GM21723 (cell line): ENCODE measurements at regions not wholly inside any gene's neighbourhood (a gene's known extent, or its start where the extent isn't known, plus 50 kb on each side); places are given as distances from the start of the nearest gene placed in this dataset.
"Not testable (repeated sequence)": the region's sequence is repeated elsewhere in the genome, so short reads cannot be mapped to it uniquely, and the experiment has no call there.

Experiments used
- ATAC-seq: cut with Tn5 transposase; IDR thresholded peaks from one replicate; pipeline ENCODE4 v1.9.1; 2021; ENCODE audit warnings: mild to moderate bottlenecking, moderate library complexity; ENCODE audit not compliant: unreplicated experiment

DNA sequence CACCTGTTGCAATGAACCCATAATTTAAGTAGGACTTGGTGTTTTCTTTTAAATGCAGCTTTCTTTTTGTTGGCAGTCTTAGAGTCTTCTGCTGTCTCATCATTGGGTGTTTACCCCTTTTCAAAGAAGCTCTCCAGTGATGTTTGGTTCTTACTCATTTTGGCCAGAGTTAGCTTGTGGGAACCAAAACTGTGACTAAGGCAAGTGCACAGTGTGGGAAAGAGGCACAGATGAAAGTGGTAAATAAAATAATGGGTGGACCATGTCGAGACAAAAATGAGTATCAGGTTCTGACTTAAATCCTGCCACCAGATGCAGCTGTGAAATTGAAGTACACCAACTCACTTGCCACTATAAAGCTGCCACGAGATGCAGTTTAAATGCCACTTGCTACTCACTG, 615.4 kb upstream of the MIS18BP1 start:
- ATAC-seq = peak; percentile 71

DNA sequence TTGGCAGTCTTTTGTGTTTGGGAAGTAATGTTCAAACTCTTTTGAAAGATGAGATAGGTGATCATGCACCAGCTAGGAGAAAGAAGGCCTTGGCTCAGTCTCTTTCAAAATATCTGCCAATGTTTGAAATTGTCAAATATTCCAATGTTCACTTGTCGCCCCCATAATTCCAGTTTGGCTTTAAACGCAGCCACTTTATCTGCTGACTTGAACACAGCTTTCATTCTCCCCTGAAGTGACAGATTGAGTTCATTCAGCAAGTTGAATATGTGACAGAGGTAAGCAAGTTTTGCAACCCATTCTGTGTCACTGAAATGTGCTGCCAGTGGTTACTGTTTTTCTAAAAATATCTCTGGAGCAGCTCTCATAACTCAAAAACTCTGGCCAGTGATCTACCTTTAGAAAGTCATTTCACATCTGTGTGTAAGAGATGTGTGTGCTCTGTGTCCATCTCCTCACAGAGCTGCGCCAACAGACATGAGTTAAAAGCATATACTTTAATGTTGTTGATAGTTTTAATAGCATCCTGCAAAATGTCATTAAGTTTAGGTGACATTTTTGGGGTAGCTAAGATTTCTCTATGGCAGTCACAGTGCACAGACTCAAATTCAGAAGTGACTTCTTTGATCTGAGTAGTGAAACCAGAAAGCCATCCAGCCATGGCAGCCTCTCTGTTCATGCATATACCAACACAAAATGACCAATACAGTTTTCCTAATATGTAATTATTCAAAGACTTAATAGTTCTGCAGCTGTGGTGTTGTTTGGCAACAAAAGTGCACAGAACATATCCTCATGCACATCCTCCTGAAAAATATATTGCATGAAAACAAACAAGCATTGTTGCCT, 614.3 kb upstream of the MIS18BP1 start:
- ATAC-seq = peak; percentile 67

DNA sequence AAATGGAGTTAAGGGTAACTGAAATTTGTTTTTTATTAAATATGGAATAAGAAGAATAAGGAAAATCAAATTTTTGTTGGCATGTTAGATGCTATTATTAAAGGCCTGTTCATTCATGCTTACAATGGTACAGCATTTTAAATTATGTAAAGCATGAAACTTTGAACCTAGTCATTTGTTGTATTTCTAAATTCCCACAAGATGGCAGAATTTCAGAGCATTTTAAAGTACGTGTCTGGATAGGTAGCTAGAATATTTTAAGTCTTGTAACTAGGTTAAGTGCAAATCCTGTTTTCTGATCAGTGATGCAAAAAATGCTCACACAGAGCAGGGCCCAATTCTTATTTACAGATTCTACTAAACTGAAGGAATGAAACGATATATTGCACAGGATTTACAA, 585.6 kb upstream of the MIS18BP1 start:
- no peak for ATAC-seq

DNA sequence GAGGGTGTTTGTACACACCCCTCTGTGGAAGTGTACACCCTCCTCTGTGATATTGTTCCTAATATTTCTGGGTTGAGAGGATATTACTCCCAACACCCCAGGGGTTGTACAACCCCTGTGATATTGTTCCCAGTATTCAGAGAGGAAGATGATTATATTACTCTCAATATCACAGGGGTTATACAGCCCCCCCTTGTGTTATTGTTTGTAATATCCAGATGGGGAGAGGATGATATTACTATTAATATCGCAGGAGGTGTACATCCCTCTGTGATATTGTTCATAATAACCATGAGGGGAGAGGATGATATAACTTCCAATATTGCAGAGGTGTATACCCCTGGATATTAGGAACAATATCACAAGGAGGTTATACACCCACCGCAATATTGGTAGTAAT, 566.1 kb upstream of the MIS18BP1 start:
- no peak for ATAC-seq

DNA sequence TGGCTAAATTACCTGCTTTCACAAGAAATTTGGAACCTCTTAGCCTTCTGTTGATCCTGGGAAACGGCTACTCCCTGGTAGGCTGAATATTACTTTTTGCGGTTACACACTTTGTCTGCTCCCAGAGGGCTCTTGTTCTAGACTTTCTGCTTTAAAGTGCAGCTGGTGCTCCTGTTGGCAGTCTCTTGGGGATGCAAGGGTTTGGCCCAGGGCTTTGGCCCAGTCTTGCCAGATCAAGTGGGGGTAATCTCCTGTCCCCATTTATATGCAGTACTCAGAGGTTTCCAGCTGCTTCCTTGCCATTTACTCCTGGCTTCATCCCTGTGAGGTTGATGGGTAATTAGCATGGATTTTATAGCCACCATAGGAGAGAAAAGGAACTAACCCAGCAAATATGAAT, 558.2 kb upstream of the MIS18BP1 start:
- no peak for ATAC-seq

DNA sequence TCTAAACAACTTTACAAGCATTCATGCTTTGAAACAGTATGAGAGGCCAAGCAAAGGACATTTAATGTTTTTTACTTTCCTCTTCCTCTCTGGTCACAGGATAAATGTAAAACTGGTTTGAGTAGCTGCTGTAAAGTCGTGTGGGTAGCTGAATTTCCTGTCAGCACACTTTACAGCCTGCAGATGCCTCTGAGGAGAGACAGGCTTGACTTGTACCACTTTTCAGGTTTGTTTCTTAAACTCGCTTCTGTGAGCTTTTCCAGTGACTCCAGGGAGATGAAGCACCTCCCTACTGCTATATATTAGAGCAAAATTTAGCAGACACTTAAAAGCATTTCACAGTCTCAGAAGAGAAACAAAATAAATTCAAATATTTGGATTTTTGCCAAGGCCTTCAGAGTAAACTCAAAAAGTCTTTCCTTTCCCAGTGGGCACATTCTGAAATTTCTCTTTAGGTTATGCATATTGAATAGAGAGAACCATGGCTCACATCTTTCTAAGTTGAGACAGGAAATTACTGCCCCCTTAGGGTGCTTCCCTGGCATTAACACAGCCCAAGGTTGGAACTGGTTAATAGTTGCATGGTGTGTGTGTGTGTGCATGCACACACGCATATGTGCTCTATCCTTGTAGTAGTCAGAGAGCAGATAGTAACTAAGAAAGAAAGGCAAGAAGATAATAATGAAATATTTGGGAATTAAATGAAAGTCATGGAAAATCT, 557.3 kb upstream of the MIS18BP1 start:
- ATAC-seq = no peak

DNA sequence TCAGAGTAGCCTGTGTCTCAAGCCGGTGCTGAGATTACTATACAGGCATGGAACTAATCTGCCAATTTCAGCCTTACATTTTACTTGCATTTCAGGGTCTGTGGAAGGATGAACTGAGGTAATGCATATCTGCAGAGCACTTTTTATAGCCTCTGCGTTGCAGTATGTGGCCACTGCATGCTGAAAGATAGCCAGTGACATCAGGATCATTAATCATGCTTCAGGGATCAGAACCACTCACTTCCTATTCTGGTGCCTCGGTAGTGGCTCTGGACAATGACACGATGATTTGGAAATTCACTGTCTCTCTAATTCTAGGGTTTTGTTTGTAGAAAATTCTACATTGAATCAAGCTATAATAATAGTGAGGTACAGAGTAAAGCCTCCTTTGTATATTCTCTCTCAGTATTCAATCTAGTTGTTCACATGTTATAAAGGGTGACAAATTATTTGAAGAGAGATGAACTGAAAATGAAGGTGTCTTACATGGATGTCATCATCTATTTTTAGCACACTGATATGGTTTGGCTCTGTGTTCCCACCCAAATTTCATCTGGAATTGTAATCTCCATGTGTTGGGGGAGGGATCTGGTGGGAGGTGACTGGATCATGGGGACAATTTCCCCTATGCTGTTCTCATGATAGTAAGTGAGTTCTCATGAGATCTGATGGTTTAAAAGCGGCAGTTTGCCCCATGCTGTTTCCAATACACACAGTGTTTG, 554.3 kb upstream of the MIS18BP1 start:
- ATAC-seq = no peak

DNA sequence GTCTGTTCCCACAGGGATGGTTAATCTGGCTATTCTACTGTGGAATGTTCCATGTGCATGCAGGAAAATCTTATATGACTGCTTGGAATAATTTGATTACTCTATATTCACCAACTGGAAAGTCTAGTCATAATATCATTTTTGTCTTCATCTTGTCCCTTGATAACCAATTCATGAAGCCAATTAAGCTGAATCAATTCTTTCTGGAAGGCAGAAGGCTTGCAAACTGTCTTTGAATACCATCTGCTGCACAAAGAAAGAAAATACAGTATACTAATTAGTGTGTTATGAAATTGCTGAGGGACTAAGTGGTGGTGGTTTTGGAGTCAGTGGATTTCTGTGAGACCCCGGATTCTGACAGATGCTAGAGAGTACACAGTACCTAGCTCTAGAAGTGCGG, 546.5 kb upstream of the MIS18BP1 start:
- no peak for ATAC-seq

DNA sequence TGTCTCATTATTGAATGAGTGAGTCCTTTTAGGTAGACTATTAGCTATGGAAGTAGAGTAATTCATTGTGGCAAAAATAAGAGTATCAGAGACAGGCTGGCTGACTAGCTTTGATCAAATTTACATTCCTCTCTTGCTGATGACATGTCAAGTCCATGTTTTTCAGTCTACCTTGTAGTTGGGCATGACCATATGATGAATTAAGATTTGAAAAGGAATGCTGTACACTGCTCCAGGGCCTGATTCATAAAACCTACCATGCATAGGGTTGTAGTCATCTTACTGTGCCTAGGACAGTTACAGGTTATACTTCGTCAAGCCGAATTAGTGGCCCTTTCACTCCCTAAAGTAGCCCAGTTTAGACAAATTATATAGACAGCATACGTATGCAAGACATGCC, 545.7 kb upstream of the MIS18BP1 start:
- no peak for ATAC-seq

DNA sequence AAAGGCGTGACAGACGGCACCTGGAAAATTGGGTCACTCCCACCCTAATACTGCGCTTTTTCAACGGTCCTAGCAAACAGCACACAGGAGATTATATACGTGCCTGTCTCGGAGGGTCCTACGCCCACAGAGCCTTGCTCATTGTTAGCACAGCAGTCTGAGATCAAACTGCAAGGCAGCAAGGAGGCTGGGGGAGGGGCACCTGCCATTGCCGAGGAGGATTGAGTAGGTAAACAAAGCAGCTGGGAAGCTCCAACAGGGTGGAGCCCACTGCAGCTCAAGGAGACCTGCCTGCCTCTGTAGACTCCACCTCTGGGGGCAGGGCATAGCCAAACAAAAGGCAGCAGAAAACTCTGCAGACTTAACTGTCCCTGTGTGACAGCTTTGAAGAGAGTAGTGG, 543.0 kb upstream of the MIS18BP1 start:
- ATAC-seq = not testable (repeated sequence)

DNA sequence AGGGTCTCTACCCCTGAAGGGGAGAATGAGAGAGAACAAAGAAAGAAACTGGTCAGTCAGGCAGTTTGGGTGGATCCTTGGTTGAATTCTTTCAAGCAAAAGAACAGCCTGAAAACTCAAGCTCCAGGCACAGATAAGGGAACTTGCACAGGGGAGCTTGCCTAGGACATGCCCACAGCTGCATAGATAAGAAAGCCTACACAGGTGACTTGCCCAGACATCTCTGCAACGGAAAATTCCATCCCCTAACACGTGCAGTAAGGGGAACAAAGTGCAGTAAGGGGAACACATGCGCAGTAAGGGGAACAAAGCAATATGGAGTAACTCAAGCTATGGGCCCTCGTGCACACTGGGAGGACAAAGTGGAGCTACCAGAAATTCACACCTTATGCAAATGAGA, 540.1 kb upstream of the MIS18BP1 start:
- ATAC-seq = no peak

DNA sequence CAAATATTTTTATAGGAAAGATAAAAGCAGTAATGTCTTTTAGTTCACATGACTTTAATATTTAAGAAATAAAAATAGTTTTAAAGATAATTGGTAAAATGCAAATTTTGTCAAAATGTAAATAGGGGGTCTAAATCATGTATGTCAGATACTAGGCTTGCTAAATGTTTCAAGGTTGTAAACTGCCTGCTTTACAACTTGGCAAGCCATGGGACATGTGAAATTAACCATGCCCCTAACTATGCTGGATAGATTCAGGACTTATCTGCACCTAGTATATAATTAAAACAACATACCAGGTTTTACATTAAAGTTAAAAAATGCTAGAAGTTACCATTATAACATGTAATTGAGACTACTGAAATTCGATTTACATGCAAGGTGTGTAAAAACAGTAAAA, 537.3 kb upstream of the MIS18BP1 start:
- ATAC-seq = no peak

DNA sequence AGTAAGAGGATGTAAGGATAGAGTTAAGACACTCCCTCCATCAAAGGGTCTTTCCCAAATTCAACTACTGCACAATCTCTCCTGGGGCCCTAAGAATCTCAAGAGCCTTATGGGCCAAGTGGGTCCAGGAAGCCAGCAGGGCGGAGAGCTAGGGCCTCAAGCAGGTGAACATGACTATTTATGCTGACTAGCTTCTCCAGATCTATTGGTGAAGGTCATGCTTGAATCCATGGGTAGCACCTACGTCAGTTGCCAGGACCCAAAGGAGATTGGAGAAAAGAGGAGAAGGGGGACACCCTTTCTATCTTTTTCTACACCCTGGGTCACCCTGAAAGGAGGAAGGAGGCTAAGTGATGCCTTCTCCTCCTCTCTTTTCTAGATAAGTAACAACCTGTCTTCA, 534.2 kb upstream of the MIS18BP1 start:
- no peak for ATAC-seq

DNA sequence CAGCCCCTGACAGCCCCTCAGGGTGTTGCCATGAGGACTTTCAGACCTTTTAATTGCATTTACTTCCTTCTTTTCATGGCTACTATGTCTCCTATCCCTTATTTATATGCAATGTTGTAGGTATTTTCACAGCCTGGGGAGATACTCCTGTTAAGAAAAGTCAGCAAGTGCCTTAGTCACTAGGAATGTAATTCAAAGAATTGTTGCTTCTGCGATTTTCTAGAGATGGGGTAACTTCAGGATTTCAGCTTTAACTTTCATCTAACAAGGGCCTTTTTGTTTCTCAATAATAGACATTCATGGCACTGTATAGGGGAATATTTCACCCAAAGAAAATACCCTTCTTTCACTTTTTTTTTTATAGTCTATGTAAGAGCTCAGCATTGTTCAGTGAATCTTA, 533.3 kb upstream of the MIS18BP1 start:
- ATAC-seq = no peak

DNA sequence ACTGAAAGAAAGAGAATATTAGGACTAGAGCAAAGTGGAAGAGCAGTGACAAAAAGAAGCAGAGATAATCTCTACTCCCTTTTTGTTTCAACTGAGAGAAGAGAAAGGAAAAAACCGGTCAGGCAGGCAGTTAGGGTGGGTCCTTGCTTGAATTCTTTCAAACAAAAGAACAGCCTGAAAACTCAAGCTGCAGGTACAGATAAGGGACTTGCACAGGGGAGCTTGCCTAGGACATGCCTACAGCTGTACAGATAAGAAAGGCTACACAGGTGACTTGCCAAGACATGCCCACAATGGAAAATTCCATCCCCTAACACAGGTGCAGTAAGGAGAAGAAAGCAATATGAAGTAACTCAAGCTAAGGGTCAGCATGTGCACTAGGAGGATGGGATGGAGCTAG, 532.2 kb upstream of the MIS18BP1 start:
- ATAC-seq = no peak

DNA sequence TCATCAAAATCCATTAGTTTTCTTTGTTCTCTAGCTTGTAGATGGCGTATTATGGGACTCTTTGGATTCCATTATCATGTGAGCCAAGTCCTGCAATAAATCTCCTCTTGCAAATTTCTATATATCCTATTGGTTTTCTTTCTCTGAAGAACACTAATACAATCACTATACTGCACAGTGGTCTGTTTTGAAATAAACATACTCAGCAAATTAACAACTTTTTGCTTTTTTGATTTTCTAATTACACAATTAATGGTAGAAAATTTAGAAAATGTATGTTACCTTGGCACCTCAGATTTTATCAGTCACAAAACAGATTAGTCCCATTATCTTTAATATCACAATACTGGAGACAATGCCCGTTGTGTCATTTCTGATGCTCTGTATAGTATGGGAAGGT, 513.2 kb upstream of the MIS18BP1 start:
- ATAC-seq = no peak

DNA sequence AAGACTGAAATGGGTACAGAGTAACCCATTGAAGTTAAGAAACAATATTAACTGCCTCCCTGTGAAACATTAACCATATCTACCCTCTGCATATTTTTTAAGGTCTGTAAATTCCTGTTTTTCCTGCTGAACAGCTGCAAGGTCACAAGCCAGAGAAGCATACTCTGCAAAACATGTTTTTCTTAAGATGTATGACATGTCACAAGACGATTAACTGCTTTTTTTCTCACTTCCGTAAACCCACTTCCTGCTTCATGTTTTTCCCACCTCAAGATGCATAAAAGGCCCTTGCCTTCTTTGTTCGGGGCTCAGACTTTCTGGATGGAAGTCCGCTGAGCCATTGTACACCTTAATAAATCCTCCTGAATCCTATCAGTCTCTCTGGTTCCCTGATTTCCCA, 504.7 kb upstream of the MIS18BP1 start:
- no peak for ATAC-seq

DNA sequence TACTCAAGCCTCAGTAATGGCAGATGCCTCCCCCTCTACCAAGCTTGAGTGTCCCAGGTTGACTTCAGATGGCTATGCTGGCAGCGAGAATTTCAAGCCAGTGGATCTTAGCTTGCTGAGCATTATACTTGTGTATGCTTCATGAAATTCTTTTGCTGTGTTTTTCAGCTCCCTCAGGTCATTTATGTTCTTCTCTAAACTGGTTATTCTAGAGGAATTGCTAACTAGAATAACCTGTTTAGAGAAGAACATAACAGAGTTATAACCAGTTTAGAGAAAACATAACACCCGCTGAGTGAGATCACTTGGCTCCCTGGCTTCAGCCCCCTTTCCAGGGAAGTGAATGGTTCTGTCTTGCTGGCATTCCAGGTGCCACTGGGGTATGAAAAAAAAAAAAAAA, 503.4 kb upstream of the MIS18BP1 start:
- ATAC-seq = not testable (repeated sequence)

DNA sequence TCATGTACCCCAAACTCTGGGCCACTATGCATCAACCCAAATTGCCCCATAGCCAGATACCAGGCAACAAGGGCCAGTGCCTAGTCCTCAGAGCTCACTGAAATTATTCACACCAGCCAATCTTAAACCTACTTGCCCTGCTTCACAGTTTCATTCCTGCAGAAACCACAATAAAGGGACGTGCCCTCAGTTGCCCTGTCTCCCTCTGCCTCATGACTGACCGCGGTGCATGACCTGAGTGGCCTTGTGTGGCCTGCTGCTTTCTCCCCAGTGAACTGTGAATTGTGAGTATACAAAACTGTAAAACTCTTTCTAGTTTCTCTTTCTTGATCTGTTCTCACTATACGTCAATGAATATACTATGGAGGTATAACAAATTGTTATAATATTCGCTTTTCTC, 490.9 kb upstream of the MIS18BP1 start:
- no peak for ATAC-seq

DNA sequence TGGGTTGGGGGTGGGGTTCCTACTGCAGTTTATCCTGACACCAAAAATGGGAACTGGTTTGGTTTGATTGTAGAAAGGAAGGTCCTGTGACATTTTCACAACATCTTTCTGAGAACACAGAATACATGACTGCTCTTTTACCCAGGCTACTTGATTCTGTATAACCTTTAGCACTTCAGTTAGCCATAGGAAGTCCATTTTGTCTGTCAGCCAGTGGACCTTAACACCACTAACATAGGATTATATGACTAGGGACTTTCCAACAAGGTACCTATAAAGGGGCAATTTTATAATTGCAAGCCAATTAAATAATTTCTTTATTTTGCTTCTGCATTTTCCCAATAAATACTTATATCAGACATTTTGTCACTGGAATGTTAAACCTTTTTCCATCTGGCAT, 489.2 kb upstream of the MIS18BP1 start:
- no peak for ATAC-seq

DNA sequence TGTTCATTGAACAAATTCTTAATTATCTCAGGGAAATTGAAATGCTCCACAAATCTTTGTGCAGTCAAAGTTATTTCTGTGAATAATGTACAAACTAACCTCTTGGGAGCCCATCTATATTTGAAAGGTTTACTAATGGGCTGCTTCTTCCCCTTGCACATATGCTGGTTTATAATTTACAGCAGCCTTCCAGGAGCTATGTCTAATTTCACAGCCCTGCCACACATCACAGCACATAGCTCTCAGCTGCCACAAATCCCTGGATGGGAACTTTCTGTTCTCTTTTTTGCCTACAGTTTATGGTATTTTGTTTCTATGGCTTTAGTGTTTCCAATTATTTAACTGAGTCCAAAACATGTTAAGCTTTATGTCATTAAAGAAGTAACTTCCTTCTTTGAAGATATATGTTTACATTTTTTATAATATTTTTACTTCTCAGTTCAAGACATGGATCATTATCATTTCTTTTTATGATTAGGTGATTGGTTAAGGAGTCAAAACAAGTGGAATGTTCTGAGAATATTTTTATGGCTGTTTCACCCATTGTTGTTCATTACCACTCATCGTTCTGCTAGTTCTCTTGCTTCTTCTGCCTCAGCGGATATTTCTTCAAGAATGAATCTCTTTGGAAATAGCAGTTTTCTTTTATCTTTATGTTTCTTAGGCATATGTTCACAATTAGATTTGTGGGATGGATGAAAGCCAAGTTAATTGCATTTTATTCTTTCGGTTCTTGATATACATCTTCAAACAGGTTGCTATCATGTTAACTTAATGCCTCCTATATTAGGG, 475.6 kb upstream of the MIS18BP1 start:
- ATAC-seq = no peak
